Thoracic aorta (tissue), 2 donors: ENCODE measurements at regions not wholly inside any gene's neighbourhood (a gene's known extent, or its start where the extent isn't known, plus 50 kb on each side); places are given as distances from the start of the nearest gene placed in this dataset.

Source experiments
- ATAC-seq: fragments of 150-250 bp; one replicate; pipeline ENCODE4 v1.8.0; 2017; ENCODE audit warnings: low read depth; ENCODE audit not compliant: insufficient number of reproducible peaks, low FRiP score
- DNase-seq: peaks from one replicate; pipeline ENCODE4 v3.0.0-alpha.2; 2020; ENCODE audit warnings: low spot score
- H3K27ac ChIP-seq, 2 donors: fragments of 200-600 bp; sonication (generic); 1 replicate in 1 of 2; 2 replicates in 1 of 2; pipeline ENCODE4 v1.5.1; 2016; ENCODE audit warnings: mild to moderate bottlenecking in 2 of 2, moderate library complexity in 2 of 2
- H3K27me3 ChIP-seq: fragments of 200-600 bp; sonication (generic); replicated peaks from 2 replicates; pipeline ENCODE4 v1.6.0; 2016; ENCODE audit warnings: mild to moderate bottlenecking; ENCODE audit not compliant: insufficient read depth
- H3K36me3 ChIP-seq: fragments of 200-600 bp; sonication (generic); one replicate; pipeline ENCODE4 v1.5.1; 2016
- H3K4me1 ChIP-seq, 2 donors: fragments of 200-600 bp; sonication (generic); 1 replicate in 1 of 2; 2 replicates in 1 of 2; pipeline versions ENCODE4 v1.5.1 to v1.6.0; 2016; ENCODE audit warnings: low read depth in 2 of 2, mild to moderate bottlenecking in 1 of 2; ENCODE audit not compliant: control insufficient read depth in 1 of 2
- H3K4me3 ChIP-seq: fragments of 200-600 bp; sonication (generic); 2 replicates; pipeline ENCODE4 v1.5.1; 2016; ENCODE audit warnings: mild to moderate bottlenecking
- H3K9me3 ChIP-seq: fragments of 200-600 bp; sonication (generic); 2 replicates; pipeline ENCODE4 v1.5.1; 2016
- TF ChIP-seq, protein P1 (sequence below): fragments of 200-600 bp; sonication (generic); IDR thresholded peaks from one replicate; pipeline ENCODE4 v1.5.1; 2019; ENCODE audit warnings: antibody characterized with exemption

DNA sequence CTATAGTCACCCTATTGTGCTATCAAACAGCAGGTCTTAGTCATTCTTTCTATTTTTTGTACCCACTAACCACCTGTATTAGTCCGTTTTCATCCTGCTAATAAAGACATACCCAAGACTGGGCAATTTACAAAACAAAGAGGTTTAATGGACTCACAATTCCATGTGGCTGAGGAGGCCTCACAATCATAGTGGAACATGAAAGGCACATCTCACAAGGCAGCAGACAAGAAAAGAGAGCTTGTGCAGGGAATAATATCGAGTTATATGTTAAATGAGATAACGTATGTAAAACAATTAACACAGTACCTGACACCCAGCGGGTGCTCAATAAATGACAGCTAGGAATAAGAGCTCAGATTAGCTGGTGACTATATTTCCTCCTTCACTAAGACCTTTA is 88.1 kb upstream of the WDR44 start:
- TF ChIP-seq, protein P1, sequence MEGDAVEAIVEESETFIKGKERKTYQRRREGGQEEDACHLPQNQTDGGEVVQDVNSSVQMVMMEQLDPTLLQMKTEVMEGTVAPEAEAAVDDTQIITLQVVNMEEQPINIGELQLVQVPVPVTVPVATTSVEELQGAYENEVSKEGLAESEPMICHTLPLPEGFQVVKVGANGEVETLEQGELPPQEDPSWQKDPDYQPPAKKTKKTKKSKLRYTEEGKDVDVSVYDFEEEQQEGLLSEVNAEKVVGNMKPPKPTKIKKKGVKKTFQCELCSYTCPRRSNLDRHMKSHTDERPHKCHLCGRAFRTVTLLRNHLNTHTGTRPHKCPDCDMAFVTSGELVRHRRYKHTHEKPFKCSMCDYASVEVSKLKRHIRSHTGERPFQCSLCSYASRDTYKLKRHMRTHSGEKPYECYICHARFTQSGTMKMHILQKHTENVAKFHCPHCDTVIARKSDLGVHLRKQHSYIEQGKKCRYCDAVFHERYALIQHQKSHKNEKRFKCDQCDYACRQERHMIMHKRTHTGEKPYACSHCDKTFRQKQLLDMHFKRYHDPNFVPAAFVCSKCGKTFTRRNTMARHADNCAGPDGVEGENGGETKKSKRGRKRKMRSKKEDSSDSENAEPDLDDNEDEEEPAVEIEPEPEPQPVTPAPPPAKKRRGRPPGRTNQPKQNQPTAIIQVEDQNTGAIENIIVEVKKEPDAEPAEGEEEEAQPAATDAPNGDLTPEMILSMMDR: no peak
- ATAC-seq: no peak
- no peaks in the 10 kb centered on the region for H3K4me1 ChIP-seq

DNA sequence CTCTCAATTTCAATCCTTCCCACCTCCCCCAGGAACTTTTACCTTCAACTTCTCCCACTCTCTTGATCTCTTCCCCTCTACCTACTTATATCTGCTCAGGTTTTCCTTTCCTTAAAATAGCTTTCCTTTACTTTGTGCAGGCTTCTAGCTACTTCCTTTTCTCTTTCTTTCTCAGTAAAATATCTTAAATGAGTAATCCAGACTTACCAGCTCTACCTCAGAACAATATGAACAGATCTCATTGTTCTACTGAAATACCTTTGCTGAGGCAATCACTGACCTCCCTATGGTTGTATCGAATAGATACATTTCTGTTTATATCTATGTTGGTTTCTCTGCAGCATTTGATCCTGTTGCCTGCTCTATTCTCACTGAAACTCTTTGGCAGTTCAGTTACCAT is 86.7 kb upstream of the WDR44 start:
- TF ChIP-seq, protein P1: no peak
- ATAC-seq (no peak), DNase-seq (no peak)
- Histone ChIP-seq H3K4me1 (no peaks in the 10 kb centered on the region), H3K9me3 (no peaks in the 10 kb centered on the region), H3K4me3 (no peak overlapping the region), H3K36me3 (no peaks in the 10 kb centered on the region), H3K27ac (no peak overlapping the region), H3K27me3 (no peaks in the 10 kb centered on the region)

More for the DNA sequence above, 88.1 kb upstream of the WDR44 start:
- Histone ChIP-seq H3K27ac (no peak overlapping the region), H3K27me3 (no peaks in the 10 kb centered on the region), H3K9me3 (no peaks in the 10 kb centered on the region), H3K4me3 (no peak overlapping the region), H3K36me3 (no peaks in the 10 kb centered on the region)
- no peak for DNase-seq

GRCh38 chrX:118261151-118261550 is 84.8 kb upstream of the WDR44 start:
- no peak overlapping the region for H3K27ac ChIP-seq
- no peaks in the 10 kb centered on the region for H3K36me3 ChIP-seq
- ATAC-seq: no peak

GRCh38 chrX:118271775-118272174 is 74.1 kb upstream of the WDR44 start:
- Histone ChIP-seq H3K27me3 (no peaks in the 10 kb centered on the region), H3K36me3 (no peaks in the 10 kb centered on the region), H3K9me3 (no peaks in the 10 kb centered on the region), H3K27ac (no peak overlapping the region), H3K4me1 (no peaks in the 10 kb centered on the region), H3K4me3 (no peak overlapping the region)
- no peak for DNase-seq
- ATAC-seq: no peak
- TF ChIP-seq, protein P1: no peak

More at GRCh38 chrX:118261151-118261550, 84.8 kb upstream of the WDR44 start:
- TF ChIP-seq, protein P1: no peak
- H3K27me3 ChIP-seq: no peaks in the 10 kb centered on the region
- no peaks in the 10 kb centered on the region for H3K4me1 ChIP-seq
- no peak overlapping the region for H3K4me3 ChIP-seq
- H3K9me3 ChIP-seq: no peaks in the 10 kb centered on the region
- DNase-seq: no peak

- Histone ChIP-seq H3K27me3 (no peaks in the 10 kb centered on the region), H3K4me1 (no peaks in the 10 kb centered on the region), H3K9me3 (no peaks in the 10 kb centered on the region), H3K4me3 (no peak overlapping the region), H3K36me3 (no peaks in the 10 kb centered on the region), H3K27ac (no peak overlapping the region)
- ATAC-seq (no peak), DNase-seq (no peak)
- TF ChIP-seq, protein P1: no peak
Observed at GRCh38 chrX:118272242-118272641, 73.7 kb upstream of the WDR44 start.
